ENCODE measurements at regions not wholly inside any gene's neighbourhood (a gene's known extent, or its start where the extent isn't known, plus 50 kb on each side); places are given as distances from the start of the nearest gene placed in this dataset.

GRCh38 chr13:74068471-74068870 lies 65.7 kb downstream of the KLF12 start:
- Histone ChIP-seq H3K9me3 (no peaks in the 10 kb centered on the region), H3K4me1 (ENCODE audit: insufficient read depth) (peaks cover 5% of the 10 kb centered on the region), H3K36me3 (no peaks in the 10 kb centered on the region), H3K27ac (no peak overlapping the region), H3K27me3 (no peaks in the 10 kb centered on the region), H3K4me3 (no peak overlapping the region)
- TF ChIP-seq POLR2A (IDR thresholded peaks at IDR 0.05) (no peak), CTCF (IDR thresholded peaks at IDR 0.05) (no peak), EP300 (IDR thresholded peaks at IDR 0.05) (no peak)
- 94 to 95% (median 95%) methylated on average over 7 of the region's 7 CpGs for WGBS, 3 donors
- DNase-seq: no peak
- intact Hi-C loops (cut with DNase I): no loop called here

- WGBS, 3 donors: 58 to 72% (median 64%) methylated on average over 2 of the region's 2 CpGs
- no peak for TF ChIP-seq CTCF (IDR thresholded peaks at IDR 0.05)
- TF ChIP-seq EP300 (IDR thresholded peaks at IDR 0.05): no peak
- no peak for TF ChIP-seq POLR2A (IDR thresholded peaks at IDR 0.05)
- Histone ChIP-seq H3K4me3 (no peak overlapping the region), H3K9me3 (no peaks in the 10 kb centered on the region), H3K27me3 (no peaks in the 10 kb centered on the region), H3K4me1 (ENCODE audit: insufficient read depth) (peaks cover 5% of the 10 kb centered on the region), H3K27ac (no peak overlapping the region), H3K36me3 (no peaks in the 10 kb centered on the region)
- DNase-seq: no peak
- intact Hi-C loops (cut with DNase I): no loop called here
Observed at GRCh38 chr13:74067818-74068217, 66.4 kb downstream of the KLF12 start.

GRCh38 chr13:74066937-74067336 lies 67.3 kb downstream of the KLF12 start:
- intact Hi-C loops (cut with DNase I): no loop called here
- H3K4me1 ChIP-seq (ENCODE audit: insufficient read depth): peaks cover 8% of the 10 kb centered on the region
- H3K27ac ChIP-seq: no peak overlapping the region
- no peaks in the 10 kb centered on the region for H3K27me3 ChIP-seq
- TF ChIP-seq EP300 (IDR thresholded peaks at IDR 0.05) (no peak), POLR2A (IDR thresholded peaks at IDR 0.05) (no peak), CTCF (IDR thresholded peaks at IDR 0.05) (no peak)
- H3K9me3 ChIP-seq: no peaks in the 10 kb centered on the region
- no peak overlapping the region for H3K4me3 ChIP-seq
- no peaks in the 10 kb centered on the region for H3K36me3 ChIP-seq
- DNase-seq: no peak

GRCh38 chr13:74064805-74065312 lies 69.3 kb downstream of the KLF12 start:
- peaks cover 3% of the 10 kb centered on the region for H3K4me1 ChIP-seq (ENCODE audit: insufficient read depth)
- intact Hi-C loops (cut with DNase I): no loop called here

More at GRCh38 chr13:74064805-74065312, 69.3 kb downstream of the KLF12 start:
- H3K27ac ChIP-seq: no peak overlapping the region
- no peak for DNase-seq
- H3K36me3 ChIP-seq: no peaks in the 10 kb centered on the region
- no peak overlapping the region for H3K4me3 ChIP-seq
- TF ChIP-seq CTCF (IDR thresholded peaks at IDR 0.05): no peak
- TF ChIP-seq EP300 (IDR thresholded peaks at IDR 0.05): no peak
- TF ChIP-seq POLR2A (IDR thresholded peaks at IDR 0.05): no peak
- no peaks in the 10 kb centered on the region for H3K27me3 ChIP-seq
- H3K9me3 ChIP-seq: no peaks in the 10 kb centered on the region
- WGBS, 3 donors: 90 to 93% (median 92%) methylated on average over 1 of the region's 1 CpG

All from ovary (tissue), 7 donors.